ENCODE measurements at regions not wholly inside any gene's neighbourhood (a gene's known extent, or its start where the extent isn't known, plus 50 kb on each side); places are given as distances from the start of the nearest gene placed in this dataset.

DNA sequence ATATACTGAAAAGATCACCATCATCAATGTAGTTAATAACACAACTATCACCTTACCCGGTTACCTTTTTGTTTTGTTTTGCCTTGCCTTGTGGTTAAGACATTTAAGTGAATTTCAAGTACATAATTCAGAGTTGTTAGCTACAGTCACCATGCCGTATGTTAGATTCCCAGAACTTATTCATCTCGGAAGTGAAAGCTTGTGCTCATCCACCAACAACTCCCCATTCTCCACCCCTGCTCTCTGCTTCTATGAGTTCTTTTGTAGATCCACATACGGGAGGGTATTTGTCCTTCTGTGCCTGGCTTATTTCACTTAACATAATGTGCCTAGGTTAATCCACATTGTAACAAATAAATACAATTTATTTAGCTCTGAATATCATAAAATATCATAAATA, 182.8 kb upstream of the ADARB2 start:
- Histone ChIP-seq H3K4me1 (no peaks in the 10 kb centered on the region), H3K27me3 (no peaks in the 10 kb centered on the region), H3K36me3 (no peaks in the 10 kb centered on the region), H3K9me3 (peaks cover 0 to 11% (median 0%) of the 10 kb centered on the region in 12 donors), H3K4me3 (no peak overlapping the region), H3K27ac (no peak overlapping the region)
- 42 to 73% (median 51%) methylated on average over 4 of the region's 4 CpGs for WGBS, 4 donors
- no peak for DNase-seq
- intact Hi-C loops (cut with DNase I), result no loop called here
- no peak for ATAC-seq
- TF ChIP-seq, protein P1, sequence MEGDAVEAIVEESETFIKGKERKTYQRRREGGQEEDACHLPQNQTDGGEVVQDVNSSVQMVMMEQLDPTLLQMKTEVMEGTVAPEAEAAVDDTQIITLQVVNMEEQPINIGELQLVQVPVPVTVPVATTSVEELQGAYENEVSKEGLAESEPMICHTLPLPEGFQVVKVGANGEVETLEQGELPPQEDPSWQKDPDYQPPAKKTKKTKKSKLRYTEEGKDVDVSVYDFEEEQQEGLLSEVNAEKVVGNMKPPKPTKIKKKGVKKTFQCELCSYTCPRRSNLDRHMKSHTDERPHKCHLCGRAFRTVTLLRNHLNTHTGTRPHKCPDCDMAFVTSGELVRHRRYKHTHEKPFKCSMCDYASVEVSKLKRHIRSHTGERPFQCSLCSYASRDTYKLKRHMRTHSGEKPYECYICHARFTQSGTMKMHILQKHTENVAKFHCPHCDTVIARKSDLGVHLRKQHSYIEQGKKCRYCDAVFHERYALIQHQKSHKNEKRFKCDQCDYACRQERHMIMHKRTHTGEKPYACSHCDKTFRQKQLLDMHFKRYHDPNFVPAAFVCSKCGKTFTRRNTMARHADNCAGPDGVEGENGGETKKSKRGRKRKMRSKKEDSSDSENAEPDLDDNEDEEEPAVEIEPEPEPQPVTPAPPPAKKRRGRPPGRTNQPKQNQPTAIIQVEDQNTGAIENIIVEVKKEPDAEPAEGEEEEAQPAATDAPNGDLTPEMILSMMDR (IDR thresholded peaks at IDR 0.05), result no peak
- no peak for TF ChIP-seq POLR2A (IDR thresholded peaks at IDR 0.05)

DNA sequence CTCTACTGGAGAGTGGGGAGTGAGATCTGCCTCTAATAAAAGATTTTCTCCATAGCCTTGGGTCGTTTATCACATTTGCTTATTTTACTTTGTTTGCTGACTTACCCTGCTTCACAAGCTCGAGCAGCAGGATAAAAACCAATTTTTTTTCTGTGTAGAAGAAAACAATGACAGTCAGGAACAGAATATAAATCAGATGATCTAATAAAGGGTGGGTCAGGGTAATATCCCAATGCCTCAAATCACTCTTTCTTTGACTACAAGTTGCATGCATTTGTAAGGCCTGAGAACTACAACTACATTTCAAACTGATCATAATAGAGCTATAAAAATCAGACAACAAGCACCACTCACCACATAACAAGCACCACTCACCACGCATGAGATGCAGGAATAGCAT, 174.4 kb upstream of the ADARB2 start:
- no peak overlapping the region for H3K4me3 ChIP-seq
- no peak overlapping the region for H3K27ac ChIP-seq
- no peaks in the 10 kb centered on the region for H3K36me3 ChIP-seq
- ATAC-seq (no peak), DNase-seq (no peak)
- intact Hi-C loops (cut with DNase I), result no loop called here
- H3K9me3 ChIP-seq, result no peaks in the 10 kb centered on the region
- no peaks in the 10 kb centered on the region for H3K27me3 ChIP-seq
- 52 to 60% (median 58%) methylated on average over 3 of the region's 3 CpGs for WGBS, 4 donors
- no peaks in the 10 kb centered on the region for H3K4me1 ChIP-seq
- TF ChIP-seq, protein P1 (IDR thresholded peaks at IDR 0.05), result no peak
- TF ChIP-seq POLR2A (IDR thresholded peaks at IDR 0.05), result no peak

DNA sequence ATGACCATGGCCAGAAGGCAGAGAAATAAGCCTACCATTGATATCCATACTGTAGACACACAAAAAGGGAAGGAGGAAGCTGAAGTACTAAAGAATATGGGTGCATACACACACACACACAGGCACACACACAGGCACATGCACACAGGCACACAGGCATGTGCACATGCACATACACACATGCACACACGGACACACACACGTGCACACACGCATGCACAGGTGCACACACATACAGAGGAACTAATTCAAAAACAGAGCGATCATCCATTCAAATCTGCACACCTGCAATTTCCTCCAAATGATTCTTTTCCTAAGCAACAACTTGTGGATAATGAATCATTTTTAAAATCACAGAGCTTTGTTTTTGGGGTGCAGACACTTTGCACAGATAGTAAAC, 166.7 kb upstream of the ADARB2 start:
- no peak overlapping the region for H3K4me3 ChIP-seq
- no peaks in the 10 kb centered on the region for H3K27me3 ChIP-seq
- no peaks in the 10 kb centered on the region for H3K4me1 ChIP-seq
- ATAC-seq (no peak), DNase-seq (no peak)
- H3K36me3 ChIP-seq, result no peaks in the 10 kb centered on the region
- WGBS, 4 donors, result 59 to 78% (median 68%) methylated on average over 4 of the region's 4 CpGs
- intact Hi-C loops (cut with DNase I), result loop anchor here in 1 of 10 donors (1.0 kb wide), 1 partner anchor 14 kb away; no protein-coding TSS in a partner anchor
- H3K9me3 ChIP-seq, result peaks cover 0 to 10% (median 0%) of the 10 kb centered on the region in 12 donors
- TF ChIP-seq, protein P1 (IDR thresholded peaks at IDR 0.05), result no peak
- no peak for TF ChIP-seq POLR2A (IDR thresholded peaks at IDR 0.05)
- H3K27ac ChIP-seq, result no peak overlapping the region

DNA sequence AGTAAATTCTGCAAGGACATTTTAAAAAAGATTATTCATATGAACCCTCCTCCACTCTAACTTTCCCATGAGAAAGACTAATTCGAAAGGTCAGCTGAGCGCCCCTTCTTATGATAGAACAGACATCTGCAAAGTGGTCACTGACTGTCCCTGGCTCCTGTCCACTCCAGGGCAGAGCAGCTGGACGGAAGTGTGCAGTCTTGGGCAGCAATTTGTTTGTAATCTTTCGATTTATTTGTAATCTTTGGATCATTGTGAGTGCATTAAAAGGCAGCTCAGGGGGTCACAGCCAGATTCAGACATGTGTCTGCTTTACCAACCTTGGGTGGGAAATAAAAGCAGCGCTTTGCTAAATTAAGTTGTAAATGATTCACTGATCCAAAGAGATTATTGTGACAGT, 158.8 kb upstream of the ADARB2 start:
- Histone ChIP-seq H3K4me3 (no peak overlapping the region), H3K36me3 (no peaks in the 10 kb centered on the region), H3K9me3 (peaks cover 0 to 6% (median 0%) of the 10 kb centered on the region in 12 donors), H3K4me1 (no peaks in the 10 kb centered on the region), H3K27me3 (no peaks in the 10 kb centered on the region), H3K27ac (peak overlapping the region in 2 of 12 donors; percentile 13 to 52)
- intact Hi-C loops (cut with DNase I), result loop anchor here in 1 of 10 donors (2.0 kb wide), 1 partner anchor 59 kb away; no protein-coding TSS in a partner anchor
- WGBS, 4 donors, result 68 to 78% (median 71%) methylated on average over 5 of the region's 5 CpGs
- ATAC-seq, result peak in 3 of 4 donors; percentile 39 to 57 (median 42)
- TF ChIP-seq, protein P1 (IDR thresholded peaks at IDR 0.05), result no peak
- no peak for TF ChIP-seq POLR2A (IDR thresholded peaks at IDR 0.05)
- DNase-seq, result peak in 2 of 5 donors; percentile 30 to 43
